B cell (primary cell): ENCODE measurements at regions not wholly inside any gene's neighbourhood (a gene's known extent, or its start where the extent isn't known, plus 50 kb on each side); places are given as distances from the start of the nearest gene placed in this dataset.

Experiments used
- ATAC-seq: fragments of 200-7000 bp; cut with Tn5 transposase; one replicate; pipeline ENCODE4 v1.10.0; 2021; ENCODE audit warnings: low read depth, mild to moderate bottlenecking, moderate number of reproducible peaks, moderate library complexity
- CTCF ChIA-PET: fragments of 350-600 bp; sonication (Branson Sonifier 250); formaldehyde crosslinking; loops from one replicate; lab custom pipeline; 2021; ENCODE audit warnings: antibody characterized with exemption, inconsistent platforms; lab: Charles Lee
- POLR2A ChIA-PET: fragments of 350-600 bp; sonication (Branson Sonifier 250); formaldehyde crosslinking; loops from one replicate; lab custom pipeline; 2021; ENCODE audit warnings: antibody characterized with exemption; lab: Charles Lee
- DNase-seq: peaks from one replicate; pipeline ENCODE4 v3.0.0; 2013
- H2AFZ ChIP-seq: 2 replicates; pipeline ENCODE4 v1.6.1; 2012; ENCODE audit warnings: mild to moderate bottlenecking, low read depth, low read length; ENCODE audit not compliant: insufficient read depth, poor library complexity, severe bottlenecking
- H3K27ac ChIP-seq, 2 donors: 1 replicate in 1 of 2; 2 replicates in 1 of 2; pipeline ENCODE4 v1.5.1; 2012 to 2013; ENCODE audit warnings: low read length in 2 of 2, mild to moderate bottlenecking in 2 of 2, moderate library complexity in 1 of 2
- H3K27me3 ChIP-seq, 4 experiments: fragments of 200-600 bp in 1 of 4; sonication (generic) in 1 of 4; replicated peaks in 1 of 4; 1 replicate in 2 of 4; 2 replicates in 2 of 4; pipeline versions ENCODE4 v1.6.1 to v1.7.0; 2013 to 2016; ENCODE audit warnings: low read length in 3 of 4, mild to moderate bottlenecking in 2 of 4, mixed read lengths in 1 of 4, moderate library complexity in 1 of 4; ENCODE audit not compliant: insufficient read depth in 4 of 4, control insufficient read depth in 3 of 4; ENCODE audit errors: control extremely low read depth in 1 of 4
- H3K36me3 ChIP-seq, 2 experiments: replicated peaks in 1 of 2; 1 replicate in 1 of 2; 2 replicates in 1 of 2; pipeline versions ENCODE4 v1.6.1 to v1.7.1; 2013; ENCODE audit warnings: low read length in 1 of 2; ENCODE audit not compliant: insufficient read depth in 2 of 2, control insufficient read depth in 1 of 2; ENCODE audit errors: control extremely low read depth in 1 of 2, extremely low read depth in 1 of 2
- H3K4me1 ChIP-seq, 2 donors: fragments of 200-600 bp in 1 of 2; sonication (generic) in 1 of 2; 1 replicate in 1 of 2; 2 replicates in 1 of 2; pipeline versions ENCODE4 v1.5.1 to v1.6.1; 2013 to 2017; ENCODE audit warnings: low read length in 2 of 2; ENCODE audit not compliant: control insufficient read depth in 2 of 2, insufficient read depth in 2 of 2
- H3K4me2 ChIP-seq: replicated peaks from 2 replicates; pipeline ENCODE3; 2012; ENCODE audit warnings: mild to moderate bottlenecking, low read depth, low read length; ENCODE audit not compliant: poor library complexity, severe bottlenecking
- H3K4me3 ChIP-seq, 5 experiments: fragments of 200-600 bp in 1 of 5; sonication (generic) in 1 of 5; 1 replicate in 3 of 5; 2 replicates in 2 of 5; pipeline versions ENCODE4 v1.5.1 to v1.7.0; 2011 to 2016; ENCODE audit warnings: low read length in 4 of 5, mild to moderate bottlenecking in 4 of 5, low read depth in 2 of 5, control low read depth in 1 of 5, moderate library complexity in 1 of 5; ENCODE audit not compliant: insufficient read depth in 1 of 5; ENCODE audit errors: control extremely low read depth in 1 of 5, extremely low read depth in 1 of 5
- H3K79me2 ChIP-seq: fragments of 200-600 bp; sonication (generic); one replicate; pipeline ENCODE4 v1.6.0; 2016; ENCODE audit warnings: low read length; ENCODE audit not compliant: control insufficient read depth, insufficient read depth
- H3K9ac ChIP-seq: fragments of 200-600 bp; sonication (generic); 2 replicates; pipeline ENCODE4 v1.6.1; 2017; ENCODE audit warnings: mild to moderate bottlenecking, low read length, moderate library complexity
- H3K9me3 ChIP-seq, 3 donors: one replicate each; pipeline versions ENCODE4 v1.6.1 to v1.7.1; 2013; ENCODE audit warnings: low read length in 2 of 3; ENCODE audit not compliant: control insufficient read depth in 2 of 3, insufficient read depth in 1 of 3; ENCODE audit errors: control extremely low read depth in 1 of 3
- H4K20me1 ChIP-seq: 2 replicates; pipeline ENCODE4 v1.6.0; 2012; ENCODE audit warnings: mild to moderate bottlenecking, low read length; ENCODE audit not compliant: insufficient read depth, control insufficient read depth, poor library complexity, severe bottlenecking
- H3K27ac Mint-ChIP-seq: one replicate; pipeline ENCODE4 v1.8.0; 2021; ENCODE audit warnings: mixed read lengths
- H3K27me3 Mint-ChIP-seq: one replicate; pipeline ENCODE4 v1.8.0; 2021; ENCODE audit warnings: mixed read lengths
- H3K4me1 Mint-ChIP-seq: one replicate; pipeline ENCODE4 v1.8.0; 2021; ENCODE audit warnings: mixed read lengths
- H3K4me3 Mint-ChIP-seq: one replicate; pipeline ENCODE4 v1.8.0; 2021; ENCODE audit warnings: mixed read lengths
- H3K9me3 Mint-ChIP-seq: one replicate; pipeline ENCODE4 v1.8.0; 2022; ENCODE audit warnings: mixed read lengths; ENCODE audit not compliant: insufficient read depth
- CTCF ChIP-seq: fragments of 200-600 bp; IDR thresholded peaks from one replicate; pipeline ENCODE4 v1.8.0; 2022; ENCODE audit warnings: antibody characterized with exemption, mild to moderate bottlenecking
- EZH2 ChIP-seq: IDR thresholded peaks from 2 replicates; pipeline ENCODE4 v1.6.1; 2012; ENCODE audit warnings: borderline replicate concordance, low read depth, mild to moderate bottlenecking, moderate library complexity, low read length; ENCODE audit not compliant: insufficient read depth, poor library complexity, severe bottlenecking
- WGBS: methylation state at CpG from one replicate; pipeline ENCODE4 v1.1.5; 2013; ENCODE audit warnings: missing lambda C conversion rate; ENCODE audit not compliant: insufficient coverage; 5-methylcytosine and 5-hydroxymethylcytosine counted together
- intact Hi-C: fragments of 100-400 bp; cut with micrococcal nuclease; formaldehyde crosslinking; loops from one replicate; pipeline ENCODE4 v1.10.0; 2022

- no CpG with 5 or more reads among the region's 2 CpGs for WGBS
- Histone ChIP-seq H3K4me3 (no peak overlapping the region), H3K36me3 (no peaks in the 10 kb centered on the region), H3K27me3 (no peaks in the 10 kb centered on the region), H2AFZ (no peak overlapping the region), H3K4me2 (no peak overlapping the region), H3K4me1 (no peaks in the 10 kb centered on the region), H3K79me2 (no peaks in the 10 kb centered on the region), H4K20me1 (no peaks in the 10 kb centered on the region), H3K9ac (no peak overlapping the region), H3K9me3 (no peaks in the 10 kb centered on the region), H3K27ac (no peak overlapping the region)
- no peak for TF ChIP-seq EZH2
- no peak for TF ChIP-seq CTCF
- no peak for DNase-seq
- no peaks in the 10 kb centered on the region for H3K27me3 Mint-ChIP-seq
- peaks cover 6% of the 10 kb centered on the region for H3K4me1 Mint-ChIP-seq
- CTCF ChIA-PET: no interaction called here
- H3K27ac Mint-ChIP-seq: no peak overlapping the region
- POLR2A ChIA-PET: no interaction called here
- intact Hi-C loops: no loop called here
- ATAC-seq: no peak
- no peaks in the 10 kb centered on the region for H3K9me3 Mint-ChIP-seq
- no peak overlapping the region for H3K4me3 Mint-ChIP-seq
Measured at GRCh38 chrX:39425124-39425806, 624.0 kb downstream of the MID1IP1 start.

GRCh38 chrX:39426101-39426500, 624.8 kb downstream of the MID1IP1 start:
- Mint-ChIP-seq H3K4me3 (no peak overlapping the region), H3K27me3 (no peaks in the 10 kb centered on the region), H3K27ac (no peak overlapping the region), H3K9me3 (no peaks in the 10 kb centered on the region), H3K4me1 (peaks cover 6% of the 10 kb centered on the region)
- Histone ChIP-seq H3K9ac (no peak overlapping the region), H3K27me3 (no peaks in the 10 kb centered on the region), H3K4me3 (no peak overlapping the region), H3K9me3 (no peaks in the 10 kb centered on the region), H3K4me2 (no peak overlapping the region), H4K20me1 (no peaks in the 10 kb centered on the region), H3K36me3 (no peaks in the 10 kb centered on the region), H3K79me2 (no peaks in the 10 kb centered on the region), H2AFZ (no peak overlapping the region), H3K4me1 (no peaks in the 10 kb centered on the region), H3K27ac (no peak overlapping the region)
- ChIA-PET CTCF (no interaction called here), POLR2A (no interaction called here)
- intact Hi-C loops: no loop called here
- ATAC-seq (no peak), DNase-seq (no peak)
- no peak for TF ChIP-seq CTCF
- no peak for TF ChIP-seq EZH2
- WGBS: 91% methylated on average over 6 of the region's 6 CpGs
